ENCODE measurements at regions not wholly inside any gene's neighbourhood (a gene's known extent, or its start where the extent isn't known, plus 50 kb on each side); places are given as distances from the start of the nearest gene placed in this dataset.

DNA sequence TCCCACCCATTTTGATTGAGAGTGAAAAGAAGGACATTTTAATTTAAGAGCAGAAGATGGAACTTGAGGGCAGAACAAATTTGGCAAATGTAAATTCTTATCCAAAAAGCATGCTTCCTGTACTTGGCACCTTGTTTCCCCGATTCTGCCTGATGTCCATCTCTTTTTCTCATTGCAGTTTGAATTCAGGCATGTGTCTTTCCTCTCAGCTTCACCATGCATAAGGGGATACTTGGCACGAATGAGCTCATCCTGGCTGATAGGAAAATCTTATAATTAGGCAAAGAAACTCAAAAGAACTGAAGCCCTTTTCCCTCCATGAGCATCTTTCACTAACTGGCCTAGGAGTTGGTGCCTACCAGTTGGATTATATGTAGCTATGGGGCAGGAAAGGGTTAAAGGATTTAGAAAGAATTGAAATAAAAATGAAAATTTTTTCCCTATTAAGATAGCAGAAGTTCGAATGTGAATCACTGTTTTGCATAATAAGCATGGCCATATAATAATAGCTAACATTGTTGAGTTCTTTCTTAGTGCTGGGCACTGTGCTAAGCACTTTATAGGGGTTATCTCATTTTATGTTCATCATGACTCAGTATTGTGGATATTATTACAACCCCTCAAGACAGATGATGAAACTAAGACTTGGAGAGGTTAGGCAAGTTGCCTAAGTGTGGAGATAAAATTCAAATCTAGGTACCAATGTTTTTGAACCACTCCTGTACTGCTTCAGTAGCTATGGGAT is 386.6 kb downstream of the KCNRG start:
- Histone ChIP-seq H3K23ac (ENCODE audit: insufficient read length, low read depth, low read length) (no peak overlapping the region), H2BK120ac (ENCODE audit: low read depth, low read length, poor library complexity, severe bottlenecking) (no peak overlapping the region), H2AK5ac (ENCODE audit: insufficient read length, low read length) (no peak overlapping the region), H4K5ac (ENCODE audit: insufficient read length, low read depth, low read length) (no peak overlapping the region), H2AFZ (ENCODE audit: low read length) (no peak overlapping the region), H3K4ac (ENCODE audit: low read depth, low read length) (no peak overlapping the region), H3K14ac (ENCODE audit: insufficient read depth, low read length) (no peak overlapping the region), H2BK5ac (ENCODE audit: insufficient read length, low read length) (no peak overlapping the region), H2BK12ac (ENCODE audit: insufficient read length, low read depth, low read length) (no peak overlapping the region), H3K23me2 (ENCODE audit: insufficient read length, low read depth, low read length, poor library complexity, severe bottlenecking) (no peaks in the 10 kb centered on the region), H4K8ac (replicated peaks; ENCODE audit: insufficient read length, low read depth, low read length) (no peak overlapping the region), H2BK15ac (ENCODE audit: low read depth, low read length) (no peak overlapping the region), H4K20me1 (ENCODE audit: control insufficient read depth, insufficient read depth, insufficient read length) (no peaks in the 10 kb centered on the region), H3K79me1 (ENCODE audit: insufficient read depth, low read depth, low read length, poor library complexity, severe bottlenecking) (no peaks in the 10 kb centered on the region), H2BK20ac (ENCODE audit: low read depth, low read length, poor library complexity, severe bottlenecking) (no peak overlapping the region), H3K79me2 (ENCODE audit: insufficient read depth, low read length) (no peaks in the 10 kb centered on the region), H3K9me3 (ENCODE audit: control insufficient read depth, low read depth, low read length) (no peaks in the 10 kb centered on the region), H3K27ac (ENCODE audit: insufficient read length, low read depth, low read length) (no peak overlapping the region), H3K4me2 (ENCODE audit: insufficient read depth, insufficient read length, low read length) (no peak overlapping the region), H3T11ph (ENCODE audit: low read length) (no peak overlapping the region), H3K4me1 (ENCODE audit: insufficient read depth, low read length) (no peaks in the 10 kb centered on the region), H3K56ac (ENCODE audit: insufficient read length, low read depth, low read length) (no peak overlapping the region), H3K27me3 (ENCODE audit: insufficient read depth, low read length) (no peaks in the 10 kb centered on the region), H4K91ac (ENCODE audit: insufficient read length, low read depth, low read length) (no peak overlapping the region), H3K18ac (ENCODE audit: insufficient read length, low read depth, low read length) (no peak overlapping the region), H3K9ac (ENCODE audit: extremely low read depth, insufficient read length, low read length) (no peak overlapping the region)
- WGBS (ENCODE audit: extremely low coverage, insufficient read length, low lambda C conversion rate) = no CpG with 5 or more reads among the region's 3 CpGs
- peaks cover 3 to 5% of the 10 kb centered on the region in 2 experiments; a peak in 2 of 5 replicates for H3K9me3 Mint-ChIP-seq
- H3K27me3 Mint-ChIP-seq (ENCODE audit: low read depth) = no peaks in the 10 kb centered on the region
- no peak for DNase-seq
- TF ChIP-seq, protein P1, sequence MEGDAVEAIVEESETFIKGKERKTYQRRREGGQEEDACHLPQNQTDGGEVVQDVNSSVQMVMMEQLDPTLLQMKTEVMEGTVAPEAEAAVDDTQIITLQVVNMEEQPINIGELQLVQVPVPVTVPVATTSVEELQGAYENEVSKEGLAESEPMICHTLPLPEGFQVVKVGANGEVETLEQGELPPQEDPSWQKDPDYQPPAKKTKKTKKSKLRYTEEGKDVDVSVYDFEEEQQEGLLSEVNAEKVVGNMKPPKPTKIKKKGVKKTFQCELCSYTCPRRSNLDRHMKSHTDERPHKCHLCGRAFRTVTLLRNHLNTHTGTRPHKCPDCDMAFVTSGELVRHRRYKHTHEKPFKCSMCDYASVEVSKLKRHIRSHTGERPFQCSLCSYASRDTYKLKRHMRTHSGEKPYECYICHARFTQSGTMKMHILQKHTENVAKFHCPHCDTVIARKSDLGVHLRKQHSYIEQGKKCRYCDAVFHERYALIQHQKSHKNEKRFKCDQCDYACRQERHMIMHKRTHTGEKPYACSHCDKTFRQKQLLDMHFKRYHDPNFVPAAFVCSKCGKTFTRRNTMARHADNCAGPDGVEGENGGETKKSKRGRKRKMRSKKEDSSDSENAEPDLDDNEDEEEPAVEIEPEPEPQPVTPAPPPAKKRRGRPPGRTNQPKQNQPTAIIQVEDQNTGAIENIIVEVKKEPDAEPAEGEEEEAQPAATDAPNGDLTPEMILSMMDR (conservative IDR thresholded peaks at IDR 0.05) = no peak
- peaks cover 3 to 9% of the 10 kb centered on the region in 2 experiments for H3K4me1 Mint-ChIP-seq
- peaks cover 7 to 10% (median 8%) of the 10 kb centered on the region in 3 experiments for H3K36me3 Mint-ChIP-seq (ENCODE audit: insufficient read depth in 1 of 3, low read depth in 3 of 3)
- H3K4me3 Mint-ChIP-seq = no peak overlapping the region
- H3K27ac Mint-ChIP-seq = no peak overlapping the region

Measured in H9 (cell line).